ENCODE measurements at regions not wholly inside any gene's neighbourhood (a gene's known extent, or its start where the extent isn't known, plus 50 kb on each side); places are given as distances from the start of the nearest gene placed in this dataset.

GRCh38 chr9:2299156-2299842 lies 284.2 kb downstream of the SMARCA2 start:
- Histone ChIP-seq H3K9me3 (ENCODE audit: low read depth, low read length) (no peaks in the 10 kb centered on the region), H3K36me3 (ENCODE audit: insufficient read depth, low read length) (no peaks in the 10 kb centered on the region), H3K4me1 (ENCODE audit: insufficient read depth, low read length) (no peaks in the 10 kb centered on the region), H3K27ac (ENCODE audit: low read depth, low read length) (no peak overlapping the region), H3K4me3 (ENCODE audit: insufficient read depth, low read length) (no peak overlapping the region), H3K4me2 (ENCODE audit: insufficient read depth, low read length) (no peak overlapping the region), H4K20me1 (ENCODE audit: insufficient read depth, low read length) (no peaks in the 10 kb centered on the region), H2AFZ (ENCODE audit: low read length) (no peak overlapping the region), H3K27me3 (ENCODE audit: insufficient read depth, low read length) (no peaks in the 10 kb centered on the region), H3K79me2 (ENCODE audit: insufficient read depth, low read length) (no peaks in the 10 kb centered on the region)
- no peak for TF ChIP-seq CTCF (IDR thresholded peaks at IDR 0.05; ENCODE audit: extremely low read depth, low read depth, low read length)
- DNase-seq (ENCODE audit: insufficient read length, low spot score, missing footprints) = no peak

- Histone ChIP-seq H3K27ac (ENCODE audit: low read depth, low read length) (no peak overlapping the region), H3K27me3 (ENCODE audit: insufficient read depth, low read length) (no peaks in the 10 kb centered on the region), H3K79me2 (ENCODE audit: insufficient read depth, low read length) (no peaks in the 10 kb centered on the region), H4K20me1 (ENCODE audit: insufficient read depth, low read length) (no peaks in the 10 kb centered on the region), H3K4me1 (ENCODE audit: insufficient read depth, low read length) (no peaks in the 10 kb centered on the region), H3K4me3 (ENCODE audit: insufficient read depth, low read length) (no peak overlapping the region), H3K9me3 (ENCODE audit: low read depth, low read length) (no peaks in the 10 kb centered on the region), H3K4me2 (ENCODE audit: insufficient read depth, low read length) (no peak overlapping the region), H3K36me3 (ENCODE audit: insufficient read depth, low read length) (no peaks in the 10 kb centered on the region), H2AFZ (ENCODE audit: low read length) (no peak overlapping the region)
- no peak for TF ChIP-seq CTCF (IDR thresholded peaks at IDR 0.05; ENCODE audit: extremely low read depth, low read depth, low read length)
- DNase-seq (ENCODE audit: insufficient read length, low spot score, missing footprints) = no peak
These were observed 284.7 kb downstream of the SMARCA2 start for GRCh38 chr9:2299843-2300205.

GRCh38 chr9:2300325-2300724 lies 285.2 kb downstream of the SMARCA2 start:
- no peaks in the 10 kb centered on the region for H4K20me1 ChIP-seq (ENCODE audit: insufficient read depth, low read length)
- no peak overlapping the region for H3K4me2 ChIP-seq (ENCODE audit: insufficient read depth, low read length)
- no peak for DNase-seq (ENCODE audit: insufficient read length, low spot score, missing footprints)
- no peaks in the 10 kb centered on the region for H3K9me3 ChIP-seq (ENCODE audit: low read depth, low read length)
- H3K4me3 ChIP-seq (ENCODE audit: insufficient read depth, low read length) = no peak overlapping the region
- H3K79me2 ChIP-seq (ENCODE audit: insufficient read depth, low read length) = no peaks in the 10 kb centered on the region
- no peak for TF ChIP-seq CTCF (IDR thresholded peaks at IDR 0.05; ENCODE audit: extremely low read depth, low read depth, low read length)
- no peak overlapping the region for H3K27ac ChIP-seq (ENCODE audit: low read depth, low read length)
- H3K27me3 ChIP-seq (ENCODE audit: insufficient read depth, low read length) = no peaks in the 10 kb centered on the region
- no peaks in the 10 kb centered on the region for H3K36me3 ChIP-seq (ENCODE audit: insufficient read depth, low read length)
- H2AFZ ChIP-seq (ENCODE audit: low read length) = no peak overlapping the region
- no peaks in the 10 kb centered on the region for H3K4me1 ChIP-seq (ENCODE audit: insufficient read depth, low read length)

GRCh38 chr9:2302606-2303005 lies 287.5 kb downstream of the SMARCA2 start:
- no peak for TF ChIP-seq CTCF (IDR thresholded peaks at IDR 0.05; ENCODE audit: extremely low read depth, low read depth, low read length)
- Histone ChIP-seq H3K9me3 (ENCODE audit: low read depth, low read length) (no peaks in the 10 kb centered on the region), H2AFZ (ENCODE audit: low read length) (no peak overlapping the region), H3K36me3 (ENCODE audit: insufficient read depth, low read length) (no peaks in the 10 kb centered on the region), H3K4me3 (ENCODE audit: insufficient read depth, low read length) (no peak overlapping the region), H3K4me1 (ENCODE audit: insufficient read depth, low read length) (no peaks in the 10 kb centered on the region), H3K79me2 (ENCODE audit: insufficient read depth, low read length) (no peaks in the 10 kb centered on the region), H3K27ac (ENCODE audit: low read depth, low read length) (no peak overlapping the region), H4K20me1 (ENCODE audit: insufficient read depth, low read length) (no peaks in the 10 kb centered on the region), H3K4me2 (ENCODE audit: insufficient read depth, low read length) (no peak overlapping the region), H3K27me3 (ENCODE audit: insufficient read depth, low read length) (no peaks in the 10 kb centered on the region)
- no peak for DNase-seq (ENCODE audit: insufficient read length, low spot score, missing footprints)
